ENCODE measurements at regions not wholly inside any gene's neighbourhood (a gene's known extent, or its start where the extent isn't known, plus 50 kb on each side); places are given as distances from the start of the nearest gene placed in this dataset.

- no peak for TF ChIP-seq CTCF (IDR thresholded peaks at IDR 0.05)
- no peak for TF ChIP-seq EP300 (IDR thresholded peaks at IDR 0.05)
- TF ChIP-seq POLR2A (IDR thresholded peaks at IDR 0.05): no peak
- no peak for TF ChIP-seq POLR2AphosphoS5 (IDR thresholded peaks at IDR 0.05)
These were observed 1453.7 kb downstream of the CDH8 start for GRCh38 chr16:60582528-60582927.

Measured in upper lobe of left lung (tissue), 4 donors.